Medulla oblongata (tissue), 1 donor: ENCODE measurements at regions not wholly inside any gene's neighbourhood (a gene's known extent, or its start where the extent isn't known, plus 50 kb on each side); places are given as distances from the start of the nearest gene placed in this dataset.
"Not testable (repeated sequence)": the region's sequence is repeated elsewhere in the genome, so short reads cannot be mapped to it uniquely, and the experiment has no call there.

Experiments
- DNase-seq: peaks from one replicate; pipeline ENCODE4 v3.0.0-alpha.2; 2015; ENCODE audit errors: extremely low spot score

DNA sequence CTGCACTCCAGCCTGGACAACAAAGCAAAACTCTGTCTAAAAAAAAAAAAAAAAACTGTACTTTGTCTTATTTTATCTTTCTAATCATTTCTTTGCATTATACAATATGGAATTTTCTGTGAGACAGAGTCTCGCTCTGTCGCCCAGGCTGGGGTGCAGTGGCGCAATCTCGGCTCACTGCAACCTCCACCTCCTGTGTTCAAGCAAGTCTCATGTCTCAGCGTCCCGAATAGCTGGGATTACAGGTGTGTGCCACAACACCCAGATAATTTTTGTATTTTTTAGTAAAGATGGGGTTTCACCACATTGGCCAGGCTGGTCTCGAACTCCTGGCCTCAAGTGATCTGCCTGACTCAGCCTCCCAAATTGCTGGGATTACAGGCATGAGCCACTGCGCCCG is 90.0 kb downstream of the MRPL14 start:
- DNase-seq: not testable (repeated sequence)

DNA sequence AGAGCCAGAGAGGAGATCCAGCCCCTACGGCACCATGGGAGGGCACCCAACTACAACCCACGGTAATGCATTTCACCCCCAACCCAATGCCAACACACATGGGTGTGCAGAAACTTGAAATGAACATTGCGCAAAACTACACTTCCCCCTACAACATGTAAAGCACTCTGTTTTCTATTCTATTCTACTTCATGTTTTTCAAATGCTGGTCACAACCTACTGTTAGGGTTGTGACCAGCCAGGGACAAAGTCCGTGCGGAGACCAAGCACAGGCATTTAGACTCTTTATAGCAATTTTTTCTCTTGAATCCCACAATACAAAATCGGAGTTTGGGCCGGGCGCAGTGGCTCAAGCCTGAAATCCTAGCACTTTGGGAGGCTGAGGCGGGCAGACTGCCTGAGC is 90.6 kb downstream of the MRPL14 start:
- DNase-seq: no peak

DNA sequence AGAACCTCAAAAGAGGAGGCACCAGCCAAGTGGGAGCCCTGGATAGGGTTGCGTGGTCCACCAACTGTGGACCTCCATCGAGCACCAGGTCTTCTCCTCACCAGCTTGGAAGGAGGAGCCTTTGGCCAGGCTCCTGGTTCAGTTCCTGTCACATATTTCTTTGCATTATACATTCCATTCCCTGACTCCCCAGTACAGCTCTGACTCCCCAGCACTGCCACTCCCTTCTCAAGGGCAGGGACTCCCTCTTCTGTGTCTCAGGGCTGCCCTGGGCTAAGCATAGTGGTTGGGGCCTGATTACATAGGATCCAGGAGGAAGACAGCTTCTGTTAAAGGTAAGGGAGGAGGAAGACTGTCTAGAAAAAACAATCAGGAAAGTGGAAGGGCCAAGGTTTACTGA is 91.1 kb downstream of the MRPL14 start:
- DNase-seq: no peak

DNA sequence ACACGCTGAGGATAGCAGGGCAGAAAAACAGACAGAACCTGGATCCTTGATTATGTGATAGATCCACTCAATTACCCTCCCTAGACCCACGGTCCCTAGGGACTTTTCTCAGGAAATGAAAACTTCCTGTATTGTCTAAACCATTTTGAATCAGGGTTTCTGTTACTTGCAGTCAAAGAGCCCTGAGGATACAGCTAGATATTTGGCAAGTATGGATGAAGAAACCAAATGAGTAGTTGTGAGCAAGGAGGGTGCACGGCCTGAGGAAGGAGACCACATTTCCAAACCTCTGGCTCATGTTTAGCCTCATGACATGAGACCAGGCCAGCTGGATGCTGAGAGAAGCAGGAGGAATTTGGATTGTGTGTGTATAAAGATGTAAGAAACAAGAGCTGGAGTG is 91.6 kb downstream of the MRPL14 start:
- no peak for DNase-seq

DNA sequence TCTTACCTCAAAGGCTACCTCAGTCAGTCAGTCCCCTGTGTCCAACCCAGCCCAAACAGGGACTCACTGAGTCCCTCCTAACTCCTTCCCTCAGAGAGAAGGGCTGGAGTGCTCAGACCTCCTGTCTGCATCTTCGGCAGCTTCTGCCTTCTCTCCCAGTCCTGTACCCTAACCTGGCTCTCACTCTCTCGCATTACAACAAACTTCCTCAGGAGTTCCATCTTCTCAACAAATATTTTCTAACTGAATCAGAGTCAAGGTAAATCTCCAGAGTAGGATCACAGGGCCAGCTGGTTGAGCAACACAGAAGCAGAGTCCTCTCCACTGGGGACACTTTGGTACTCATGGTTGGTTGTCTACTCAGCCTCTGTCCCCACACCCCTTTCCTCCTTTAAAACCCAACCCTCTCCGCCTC is 92.3 kb downstream of the MRPL14 start:
- no peak for DNase-seq

DNA sequence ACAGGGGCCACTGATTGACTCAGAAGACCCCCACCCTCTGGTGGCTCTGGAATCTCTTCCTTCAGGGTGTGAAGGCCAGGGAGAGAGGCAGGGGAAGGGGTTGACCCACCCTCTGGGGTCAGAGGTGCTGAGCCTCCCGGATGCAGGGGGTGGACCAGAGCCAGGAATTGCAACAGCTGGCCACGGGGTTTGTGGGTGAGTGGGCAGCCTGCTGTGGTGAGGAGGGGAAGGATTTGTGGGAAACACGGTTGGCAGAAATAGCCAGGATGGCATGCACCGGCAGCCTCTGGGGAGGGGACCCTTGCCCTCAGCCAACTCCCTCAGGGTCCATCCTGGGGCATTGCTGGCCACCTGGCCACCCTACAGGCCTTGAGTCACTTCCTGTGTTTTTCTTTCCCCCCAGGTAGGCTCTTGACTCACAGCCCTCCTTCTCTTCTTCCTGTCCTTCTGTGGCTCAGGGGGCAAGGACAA is 92.8 kb downstream of the MRPL14 start:
- no peak for DNase-seq

DNA sequence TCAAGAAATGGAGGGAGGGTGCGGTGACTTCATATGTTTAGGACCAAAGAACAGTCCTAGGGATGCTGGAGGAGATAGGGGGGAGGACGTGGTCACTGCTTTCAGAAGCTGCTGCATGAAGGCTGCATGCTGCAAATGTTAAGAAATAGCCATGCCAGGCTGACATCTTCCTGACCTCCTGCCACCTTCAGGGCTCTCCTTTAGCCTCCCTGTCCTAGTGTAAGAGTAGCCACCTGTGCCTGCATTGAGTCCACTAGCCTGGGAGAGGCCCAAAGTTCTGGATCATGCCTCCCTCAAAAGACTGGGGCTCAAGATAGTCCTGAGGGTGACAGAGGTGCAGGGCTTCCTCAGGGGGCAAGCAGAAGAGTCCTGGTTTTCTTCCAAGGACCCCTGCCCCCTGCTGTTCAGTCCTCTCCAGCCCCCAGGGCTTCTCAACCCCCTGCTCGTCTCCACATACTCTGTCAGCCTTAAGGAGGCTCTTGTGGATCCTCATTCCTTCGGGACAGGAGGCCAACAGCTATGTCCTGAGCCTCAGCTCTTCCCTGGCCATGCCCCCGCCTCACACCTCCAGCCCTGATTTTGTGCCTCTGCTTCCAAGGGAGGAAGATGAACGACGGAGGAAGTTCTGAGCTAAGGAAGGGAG is 96.3 kb downstream of the MRPL14 start:
- DNase-seq: no peak

DNA sequence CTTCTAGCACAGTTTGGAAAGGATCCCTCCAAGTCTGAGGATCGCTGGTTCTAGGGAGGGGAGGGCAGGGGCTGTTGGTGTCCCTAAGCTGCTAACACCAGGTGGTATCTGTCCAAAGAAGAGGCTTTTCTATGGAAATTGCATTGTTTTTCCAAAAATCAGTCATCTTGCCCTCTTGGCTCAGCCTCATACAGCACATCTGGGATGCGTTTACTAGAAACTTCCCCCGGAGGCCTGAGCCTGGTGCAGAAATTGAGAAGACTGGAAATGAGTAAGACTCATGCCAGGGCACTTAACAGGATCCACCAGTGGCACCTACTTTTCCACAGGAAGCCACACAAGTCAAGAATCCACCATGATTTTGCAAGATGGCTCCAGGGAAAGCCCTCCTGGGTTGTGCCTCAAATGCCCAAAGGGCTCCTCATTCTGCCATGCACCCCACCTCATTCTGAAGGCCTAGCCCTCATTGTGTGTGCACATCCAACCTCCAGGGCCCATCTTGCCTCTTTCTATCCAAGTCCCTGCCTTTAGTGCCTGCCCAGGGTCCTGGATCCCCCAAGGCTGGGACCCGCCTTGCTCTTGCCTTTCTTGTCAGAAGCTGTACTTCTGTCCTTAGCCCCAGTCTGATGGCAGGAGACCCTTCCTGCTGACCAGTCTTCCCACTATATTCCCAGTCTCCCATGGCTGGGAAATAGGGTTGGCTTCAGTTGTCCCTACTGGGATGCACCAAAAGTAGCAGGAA is 97.6 kb downstream of the MRPL14 start:
- DNase-seq: no peak

DNA sequence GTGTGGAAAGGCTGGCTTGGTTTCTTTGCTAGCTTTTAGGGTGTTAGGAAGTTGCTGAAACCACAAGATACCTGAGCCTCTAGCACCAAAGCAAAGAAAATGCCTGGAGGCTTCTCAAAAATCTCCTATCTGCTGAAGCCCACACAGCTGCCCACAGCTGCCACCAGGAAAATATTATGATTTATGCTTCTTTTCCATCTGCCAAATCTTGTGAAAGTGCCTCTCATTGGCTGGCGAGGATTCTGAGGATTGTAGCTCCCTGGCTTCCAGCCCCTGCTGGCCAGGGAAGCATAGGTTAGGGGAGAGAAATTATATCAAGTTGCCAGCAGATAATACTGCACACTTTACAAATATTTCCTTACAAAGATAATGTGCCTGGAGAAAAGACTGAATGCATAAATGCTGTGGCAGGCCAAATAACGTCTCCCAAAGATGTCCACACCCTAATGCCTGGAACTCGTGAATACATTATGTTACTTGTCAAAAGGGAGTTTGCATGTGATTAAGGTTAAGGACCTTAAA is 98.4 kb downstream of the MRPL14 start:
- DNase-seq: no peak

DNA sequence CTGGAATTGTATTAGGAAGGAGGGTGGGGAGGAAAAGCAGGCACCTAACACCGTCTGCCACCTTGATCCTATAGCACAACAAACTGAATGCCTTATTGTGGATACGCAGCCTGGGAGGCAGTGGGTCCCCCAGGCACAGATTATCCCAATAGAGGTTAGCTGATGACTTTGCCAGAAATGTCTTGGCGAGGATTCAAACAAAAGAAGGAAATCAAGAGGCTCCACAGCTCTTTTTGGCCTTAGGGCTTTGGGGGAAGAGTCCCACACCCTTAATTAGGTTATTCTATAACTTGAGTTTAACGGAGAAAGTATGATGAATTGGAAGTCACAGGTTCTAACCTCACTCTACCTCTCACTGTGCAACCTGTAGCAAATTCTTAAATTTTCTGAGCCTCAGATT is 102.0 kb downstream of the MRPL14 start:
- DNase-seq: no peak

DNA sequence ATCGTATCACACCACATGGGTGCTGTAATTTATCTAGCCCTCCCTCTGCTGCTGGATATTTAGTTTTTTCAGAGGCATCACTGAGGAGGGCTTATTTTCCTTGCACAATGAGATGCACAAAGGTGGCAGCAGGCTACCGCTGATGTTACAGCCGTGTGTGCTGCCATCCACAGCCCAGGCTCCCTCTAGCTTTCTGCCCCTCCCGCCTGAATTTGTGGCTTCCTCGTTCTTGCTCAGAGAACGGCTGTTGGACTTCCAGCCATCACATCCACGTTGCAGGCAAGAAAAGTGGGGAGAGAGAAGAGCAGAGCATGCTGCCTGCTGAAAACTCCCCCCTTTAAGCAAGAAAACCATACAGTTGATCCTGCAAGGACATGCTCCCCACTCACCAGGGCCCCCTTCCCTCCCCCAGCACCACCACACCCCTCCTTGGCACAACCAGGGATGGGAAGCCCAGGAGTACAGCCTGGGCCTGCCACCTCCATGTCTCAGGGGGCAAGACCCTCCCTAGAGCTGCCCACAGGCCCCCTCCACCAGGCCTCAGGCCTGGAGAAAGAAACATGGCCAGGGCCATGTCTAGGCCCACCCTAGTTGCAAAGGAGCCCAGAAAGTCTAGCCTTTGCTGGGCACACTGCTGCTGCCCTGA is 102.6 kb downstream of the MRPL14 start:
- no peak for DNase-seq

DNA sequence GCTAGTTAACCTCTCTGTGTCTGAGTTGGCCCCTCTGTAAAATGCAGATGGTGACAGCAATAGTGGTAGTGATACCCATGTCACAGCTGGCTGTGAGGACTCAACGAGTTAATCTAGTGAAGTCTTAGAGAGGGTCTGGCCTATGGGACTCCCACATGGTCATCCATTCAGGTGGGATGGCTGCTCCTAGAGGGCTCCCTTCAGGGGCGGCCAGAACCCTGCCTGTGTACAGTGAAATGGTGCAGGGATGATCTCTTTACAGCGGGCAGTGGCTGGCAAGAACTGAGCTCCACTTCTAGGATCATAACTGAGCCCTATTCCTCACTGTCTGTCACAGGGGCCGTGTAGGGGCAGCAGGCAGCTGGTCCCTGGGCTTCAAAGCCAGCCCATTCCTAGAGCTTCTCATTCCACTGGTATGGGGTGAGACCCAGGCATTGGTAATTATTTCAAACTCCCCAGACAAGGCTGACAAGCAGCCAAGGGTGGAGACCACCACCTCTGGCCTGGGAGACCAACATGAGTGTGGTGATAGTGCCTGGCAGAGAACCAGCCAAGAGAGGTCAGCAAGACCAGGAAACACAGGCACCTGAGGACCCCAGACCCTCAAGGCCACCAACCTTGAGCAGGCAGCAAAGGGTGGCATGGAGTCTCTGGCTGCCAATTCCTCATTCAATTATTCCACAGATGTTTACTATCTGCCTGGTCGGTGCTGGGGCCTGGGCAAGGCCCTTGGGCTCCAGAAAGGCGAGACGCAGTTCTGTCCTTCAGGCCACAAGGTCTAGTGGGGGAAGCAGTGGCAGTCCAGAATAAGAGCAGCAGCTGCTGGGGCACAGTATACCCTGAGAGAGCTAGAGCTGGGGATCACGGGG is 103.4 kb downstream of the MRPL14 start:
- no peak for DNase-seq

DNA sequence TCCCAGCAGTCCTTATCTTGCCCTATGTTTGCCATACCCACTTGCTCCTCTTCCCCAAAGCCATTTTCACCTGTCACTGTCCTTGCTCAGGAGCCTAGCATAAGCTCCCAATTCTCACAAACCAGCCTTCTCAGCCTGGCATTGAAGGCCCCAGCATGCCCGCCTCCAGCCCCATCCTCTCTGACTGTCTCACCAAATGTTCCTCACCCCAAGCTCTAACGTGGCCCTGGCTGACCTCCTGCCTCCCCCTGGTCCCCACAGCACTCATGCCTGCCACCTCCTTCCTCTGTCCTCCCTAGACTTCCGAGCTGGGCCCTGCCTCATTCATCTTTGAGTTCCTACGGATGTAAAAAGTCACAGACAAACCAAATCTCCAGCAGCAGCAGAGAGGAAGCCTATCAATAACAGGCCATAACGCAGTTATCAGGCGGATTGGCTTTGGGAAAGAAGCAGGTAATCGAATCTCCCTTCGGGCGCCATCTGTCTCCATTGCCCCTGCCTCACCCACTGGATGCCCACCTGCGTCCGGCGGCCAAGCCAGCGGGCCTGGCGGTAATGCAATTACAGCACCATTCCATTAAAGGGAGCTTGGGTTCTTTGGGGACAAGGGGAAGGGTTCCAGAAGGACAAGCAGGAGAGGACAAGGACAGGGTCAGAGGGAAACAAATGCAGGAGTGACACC is 104.4 kb downstream of the MRPL14 start:
- no peak for DNase-seq

DNA sequence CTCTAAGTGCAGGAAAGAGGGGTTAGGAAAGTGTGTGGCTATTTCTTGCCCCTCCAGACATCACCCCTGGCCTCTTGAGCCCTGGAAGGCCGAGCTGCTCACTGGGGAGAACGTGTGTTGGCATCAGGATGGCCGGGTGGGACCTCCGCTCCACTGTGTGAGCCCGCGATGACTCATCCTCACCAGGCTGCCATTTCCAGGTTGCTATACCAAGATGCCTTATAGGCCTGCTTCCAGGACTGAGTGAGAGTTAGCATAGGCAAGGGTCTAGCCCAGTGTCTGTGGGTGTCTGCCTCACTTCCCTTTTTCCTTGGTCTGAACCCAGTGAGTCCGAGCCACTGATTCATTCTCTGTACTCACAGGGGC is 105.0 kb downstream of the MRPL14 start:
- no peak for DNase-seq

DNA sequence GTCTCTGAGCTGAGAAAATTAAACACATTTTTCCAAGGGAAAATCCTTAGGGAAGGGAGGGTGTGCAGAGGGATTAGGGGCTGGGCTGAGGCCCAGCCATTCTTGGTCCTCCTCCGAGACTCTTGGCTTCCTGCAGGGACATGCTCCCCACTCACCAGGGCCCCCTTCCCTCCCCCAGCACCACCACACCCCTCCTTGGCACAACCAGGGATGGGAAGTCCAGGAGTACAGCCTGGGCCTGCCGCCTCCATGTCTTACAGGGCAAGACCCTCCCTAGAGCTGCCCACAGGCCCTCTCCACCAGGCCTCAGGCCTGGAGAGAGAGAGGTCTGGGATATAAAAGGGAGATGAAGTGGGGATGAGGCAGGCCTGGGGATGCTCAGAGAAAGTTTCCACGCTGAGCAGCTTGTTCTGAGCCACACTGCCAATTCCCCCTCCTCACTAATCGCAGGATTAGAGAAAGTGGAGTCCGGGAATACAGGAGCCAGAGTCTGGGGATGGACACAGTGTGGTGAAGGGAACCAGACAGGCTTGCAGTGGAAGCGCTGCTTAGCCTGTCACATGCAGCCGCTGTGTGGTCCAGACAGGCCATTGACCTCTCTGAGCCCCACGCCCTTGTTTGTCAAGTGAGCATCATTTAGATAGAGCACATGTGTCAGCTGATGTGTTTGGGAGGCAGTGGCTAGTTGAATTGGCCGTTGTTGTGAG is 105.5 kb downstream of the MRPL14 start:
- no peak for DNase-seq

DNA sequence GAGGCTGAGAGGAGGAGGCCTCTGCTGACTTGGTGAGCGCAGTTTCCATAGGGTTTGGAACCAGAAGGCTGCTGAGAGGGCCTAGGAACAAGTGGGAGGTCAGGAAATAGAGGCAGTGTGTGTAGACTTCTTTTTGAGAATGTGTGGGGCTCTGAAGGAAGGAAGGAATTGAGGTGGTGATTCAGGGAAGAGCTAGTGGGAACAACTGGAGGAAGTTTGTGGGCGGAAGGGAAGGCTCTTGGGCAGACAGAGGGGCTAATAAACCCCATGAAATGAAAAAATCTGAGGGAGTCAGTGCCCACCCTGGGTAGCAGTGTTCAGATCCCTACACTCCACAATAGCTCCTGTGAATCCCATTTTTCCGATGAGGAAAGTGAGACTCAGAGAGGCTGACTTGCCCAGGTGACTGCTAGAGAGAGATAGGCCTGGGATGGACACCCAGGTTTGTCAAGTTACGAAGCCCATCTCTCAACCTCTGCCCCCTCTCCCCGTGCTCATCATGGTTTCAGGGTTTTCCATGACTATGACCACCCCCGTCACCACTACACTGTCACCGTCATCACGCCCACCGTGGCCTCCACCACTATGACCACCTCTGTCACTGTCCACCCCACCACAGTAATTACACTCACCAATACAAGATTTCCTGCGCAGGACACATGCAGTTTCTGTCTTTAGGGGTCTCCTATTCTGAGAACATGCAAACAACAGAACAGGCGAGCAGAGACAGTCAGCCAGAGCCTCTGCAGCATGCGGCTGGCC is 106.4 kb downstream of the MRPL14 start:
- DNase-seq: no peak

DNA sequence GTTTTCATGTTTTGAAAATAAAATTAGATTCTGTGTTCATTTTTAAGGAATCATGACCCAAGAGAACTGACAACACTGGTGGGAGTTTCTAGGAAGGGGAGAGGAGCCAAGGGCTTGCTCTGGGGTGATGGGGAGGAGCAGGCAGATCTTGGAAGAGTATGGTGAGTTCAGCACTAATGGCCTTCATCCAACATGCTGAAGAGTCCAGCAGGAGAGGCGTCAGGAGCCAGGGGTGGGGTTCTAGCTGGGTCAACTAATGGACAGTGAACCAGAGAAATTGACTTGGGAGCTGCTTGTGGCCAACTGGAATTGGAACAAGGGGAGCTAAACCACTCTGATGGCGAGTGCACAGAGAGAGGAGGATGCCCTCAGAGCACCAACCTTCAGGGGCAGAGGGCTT is 107.1 kb downstream of the MRPL14 start:
- no peak for DNase-seq

DNA sequence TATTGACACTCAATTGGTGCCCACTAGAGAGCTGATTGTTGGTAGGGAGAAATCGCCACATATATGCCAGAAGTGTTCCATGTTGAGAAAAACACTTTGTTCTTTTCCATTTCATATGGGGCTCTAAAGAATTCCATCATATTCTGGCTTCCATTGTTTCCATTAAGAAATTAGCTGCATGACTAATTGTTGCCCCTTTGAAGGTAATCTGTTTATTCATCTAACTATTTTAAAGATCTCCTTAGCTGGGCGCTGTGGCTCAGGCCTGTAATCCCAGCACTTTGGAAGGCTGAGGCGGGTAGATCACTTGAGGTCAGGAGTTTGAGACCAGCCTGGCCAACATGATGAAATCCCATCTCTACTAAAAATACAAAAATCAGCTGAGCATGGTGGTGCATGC is 109.9 kb downstream of the MRPL14 start:
- DNase-seq: not testable (repeated sequence)

DNA sequence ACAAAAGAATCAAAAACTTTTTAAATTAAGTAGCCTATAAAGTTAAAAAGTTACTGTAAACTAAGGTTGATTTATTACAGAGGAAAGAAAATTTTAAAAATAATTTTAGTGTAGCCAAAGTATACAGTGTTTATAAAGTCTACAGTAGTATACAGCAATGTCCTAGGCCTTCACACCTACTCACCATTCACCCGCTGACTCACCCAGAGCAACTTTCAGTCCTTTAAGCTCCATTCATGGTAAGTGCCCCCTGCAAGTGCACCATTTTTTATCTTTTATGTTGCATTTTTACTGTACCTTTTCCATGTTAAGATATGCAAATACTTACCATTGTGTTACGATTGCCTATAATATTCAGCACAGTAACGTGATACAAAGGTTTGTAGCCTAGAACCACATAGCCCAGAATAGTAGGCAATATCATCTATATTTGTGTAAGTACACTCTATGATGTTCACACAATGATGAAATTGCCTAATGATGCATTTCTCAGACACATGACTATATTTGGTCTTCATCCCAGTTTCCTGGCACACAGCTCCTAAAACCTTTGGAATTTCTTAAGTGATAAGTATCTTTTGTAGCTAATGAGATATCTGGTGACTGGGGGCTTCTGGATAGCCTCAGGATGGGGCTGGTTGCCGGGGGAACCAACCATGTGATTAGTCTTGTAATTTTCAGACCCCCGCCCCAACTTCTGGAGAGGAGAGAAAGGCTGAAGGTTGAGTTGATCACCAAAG is 111.0 kb downstream of the MRPL14 start:
- DNase-seq: no peak
